H1 (cell line): ENCODE measurements at regions not wholly inside any gene's neighbourhood (a gene's known extent, or its start where the extent isn't known, plus 50 kb on each side); places are given as distances from the start of the nearest gene placed in this dataset.

Experiments
- BRCA1 ChIP-seq: IDR thresholded peaks from 2 replicates; pipeline ENCODE4 v1.6.1; 2012; ENCODE audit warnings: low read depth, low read length, improper control_type of control experiment
- CBX5 ChIP-seq: fragments of 300-800, 300-1000 bp; sonication (generic); IDR thresholded peaks from 2 replicates; pipeline ENCODE4 v1.7.1; 2016; ENCODE audit warnings: antibody characterized with exemption, low read length, low read depth
- GABPA ChIP-seq: IDR thresholded peaks from 2 replicates; pipeline ENCODE4 v1.6.1; 2011; ENCODE audit warnings: mild to moderate bottlenecking, low read length, moderate library complexity, borderline replicate concordance; ENCODE audit not compliant: insufficient read depth
- RAD21 ChIP-seq, 2 experiments: IDR thresholded peaks in 1 of 2; conservative IDR thresholded peaks in 1 of 2; 2 replicates each; pipeline ENCODE4 v1.6.1; 2011; ENCODE audit warnings: low read depth in 2 of 2, low read length in 2 of 2, improper control_type of control experiment in 1 of 2, inconsistent platforms in 1 of 2, mild to moderate bottlenecking in 1 of 2, moderate library complexity in 1 of 2
- RXRA ChIP-seq: IDR thresholded peaks from 2 replicates; pipeline ENCODE4 v1.6.1; 2011; ENCODE audit warnings: low read depth, mild to moderate bottlenecking, low read length, moderate library complexity; ENCODE audit not compliant: insufficient read depth
- SIN3A ChIP-seq, 2 experiments: IDR thresholded peaks in 1 of 2; conservative IDR thresholded peaks in 1 of 2; 2 replicates each; pipeline ENCODE4 v1.6.1; 2011 to 2012; ENCODE audit warnings: low read length in 2 of 2, improper control_type of control experiment in 1 of 2, low read depth in 1 of 2, mild to moderate bottlenecking in 1 of 2

DNA sequence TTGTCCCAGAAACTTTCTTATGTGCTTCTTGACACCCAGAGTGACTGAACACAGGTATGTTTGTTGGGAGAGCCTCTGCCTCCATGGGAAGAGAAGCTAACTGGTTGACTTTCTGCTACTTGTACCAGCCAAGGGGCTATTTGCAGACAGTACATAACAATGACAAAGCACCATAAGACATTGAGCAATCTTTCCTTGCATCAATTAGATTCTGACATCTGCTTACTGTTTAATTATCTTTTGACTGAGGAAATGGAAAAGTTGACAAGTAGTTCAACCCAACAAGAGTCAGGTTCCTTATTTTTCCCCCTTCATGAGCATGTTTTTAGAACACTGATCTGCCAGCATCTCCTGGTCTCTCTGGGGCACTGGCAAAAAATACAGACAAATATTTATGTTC, 157.7 kb downstream of the RPLP1 start (continued):
- no peak for TF ChIP-seq GABPA
- no peak for TF ChIP-seq SIN3A (conservative IDR thresholded peaks at IDR 0.05 in 1 of 2, IDR thresholded peaks at IDR 0.05 in 1 of 2; ENCODE audit: low read depth in 1 of 2, low read length in 2 of 2)
- no peak for TF ChIP-seq RXRA
- no peak for TF ChIP-seq BRCA1
- TF ChIP-seq CBX5, result no peak
- no peak for TF ChIP-seq RAD21 (IDR thresholded peaks at IDR 0.05 in 1 of 2, conservative IDR thresholded peaks at IDR 0.05 in 1 of 2; ENCODE audit: low read depth in 2 of 2, low read length in 2 of 2)
